Left ventricle myocardium inferior (tissue), 1 donor: ENCODE measurements at regions not wholly inside any gene's neighbourhood (a gene's known extent, or its start where the extent isn't known, plus 50 kb on each side); places are given as distances from the start of the nearest gene placed in this dataset.
"Not testable (repeated sequence)": the region's sequence is repeated elsewhere in the genome, so short reads cannot be mapped to it uniquely, and the experiment has no call there.

ENCODE experiments used
- DNase-seq: peaks from one replicate; pipeline ENCODE4 v3.0.0-alpha.2; 2020
- H3K27ac ChIP-seq: fragments of 200-600 bp; replicated peaks from 2 replicates; pipeline ENCODE4 v1.8.0; 2021
- H3K27me3 ChIP-seq: fragments of 200-600 bp; 2 replicates; pipeline ENCODE4 v1.8.0; 2021; ENCODE audit warnings: low read depth
- H3K36me3 ChIP-seq: fragments of 200-600 bp; 2 replicates; pipeline ENCODE4 v1.8.0; 2021
- H3K4me1 ChIP-seq: fragments of 200-600 bp; 2 replicates; pipeline ENCODE4 v1.8.0; 2021
- H3K4me3 ChIP-seq: fragments of 200-600 bp; 2 replicates; pipeline ENCODE4 v1.8.0; 2021; ENCODE audit warnings: mild to moderate bottlenecking, moderate library complexity
- H3K9me3 ChIP-seq: fragments of 200-600 bp; replicated peaks from 2 replicates; pipeline ENCODE4 v1.8.0; 2021
- CTCF ChIP-seq: fragments of 200-600 bp; IDR thresholded peaks from 2 replicates; pipeline ENCODE4 v1.8.0; 2021; ENCODE audit warnings: antibody characterized with exemption, mild to moderate bottlenecking, borderline replicate concordance
- intact Hi-C: fragments of 100-400 bp; cut with micrococcal nuclease; formaldehyde crosslinking; loops from one replicate; pipeline ENCODE4 v1.11.0; 2022
- donor health status: DM: no; HTN: yes; CAD: no; lungs with severe emphysema.

GRCh38 chr13:43963726-43964125 lies 84.0 kb downstream of the LACC1 start:
- Histone ChIP-seq H3K9me3 (no peaks in the 10 kb centered on the region), H3K27me3 (no peaks in the 10 kb centered on the region), H3K36me3 (no peaks in the 10 kb centered on the region), H3K4me3 (no peak overlapping the region), H3K4me1 (no peaks in the 10 kb centered on the region), H3K27ac (no peak overlapping the region)
- intact Hi-C loops: no loop called here
- peak; percentile 23 for TF ChIP-seq CTCF
- DNase-seq: no peak

GRCh38 chr13:43964698-43965458 lies 85.2 kb downstream of the LACC1 start:
- TF ChIP-seq CTCF: no peak
- Histone ChIP-seq H3K36me3 (no peaks in the 10 kb centered on the region), H3K4me1 (no peaks in the 10 kb centered on the region), H3K27ac (no peak overlapping the region), H3K9me3 (no peaks in the 10 kb centered on the region), H3K4me3 (no peak overlapping the region), H3K27me3 (no peaks in the 10 kb centered on the region)
- intact Hi-C loops: no loop called here
- no peak for DNase-seq

GRCh38 chr13:43965459-43965845 lies 85.7 kb downstream of the LACC1 start:
- intact Hi-C loops: no loop called here

GRCh38 chr13:43968251-43968942 lies 88.7 kb downstream of the LACC1 start:
- DNase-seq, H3K4me3 ChIP-seq, H3K27ac ChIP-seq, H3K9me3 ChIP-seq, H3K27me3 ChIP-seq, H3K36me3 ChIP-seq, intact Hi-C loops, H3K4me1 ChIP-seq: not testable (repeated sequence)

More at GRCh38 chr13:43965459-43965845, 85.7 kb downstream of the LACC1 start:
- no peak for TF ChIP-seq CTCF
- no peaks in the 10 kb centered on the region for H3K4me1 ChIP-seq
- H3K9me3 ChIP-seq: no peaks in the 10 kb centered on the region
- H3K36me3 ChIP-seq: no peaks in the 10 kb centered on the region
- no peak overlapping the region for H3K4me3 ChIP-seq
- no peak for DNase-seq
- no peak overlapping the region for H3K27ac ChIP-seq
- H3K27me3 ChIP-seq: no peaks in the 10 kb centered on the region

- intact Hi-C loops, DNase-seq: not testable (repeated sequence)
Measured at GRCh38 chr13:43968943-43969690, 89.4 kb downstream of the LACC1 start.

GRCh38 chr13:43969919-43970318 lies 90.2 kb downstream of the LACC1 start:
- H3K36me3 ChIP-seq, H3K4me1 ChIP-seq, DNase-seq, H3K4me3 ChIP-seq, intact Hi-C loops, H3K27ac ChIP-seq, H3K27me3 ChIP-seq, H3K9me3 ChIP-seq: not testable (repeated sequence)

More at GRCh38 chr13:43968943-43969690, 89.4 kb downstream of the LACC1 start:
- H3K9me3 ChIP-seq, H3K27ac ChIP-seq, H3K27me3 ChIP-seq, H3K4me3 ChIP-seq, H3K36me3 ChIP-seq, H3K4me1 ChIP-seq: not testable (repeated sequence)

- H3K27ac ChIP-seq, H3K36me3 ChIP-seq, H3K9me3 ChIP-seq, H3K27me3 ChIP-seq, H3K4me1 ChIP-seq, DNase-seq, H3K4me3 ChIP-seq, intact Hi-C loops: not testable (repeated sequence)
Measured at GRCh38 chr13:43970520-43971242, 91.0 kb downstream of the LACC1 start.

- H3K27ac ChIP-seq, H3K4me3 ChIP-seq, H3K9me3 ChIP-seq, H3K36me3 ChIP-seq, DNase-seq, intact Hi-C loops, H3K4me1 ChIP-seq, H3K27me3 ChIP-seq: not testable (repeated sequence)
Measured at GRCh38 chr13:43971324-43971723, 91.6 kb downstream of the LACC1 start.
